Stimulated activated CD8-positive, alpha-beta memory T cell treated with anti-CD3 and anti-CD28 coated beads, Interleukin-7, amount 100 ng/mL, for 4 hours (primary cell): ENCODE measurements at regions not wholly inside any gene's neighbourhood (a gene's known extent, or its start where the extent isn't known, plus 50 kb on each side); places are given as distances from the start of the nearest gene placed in this dataset.
"Not testable (repeated sequence)": the region's sequence is repeated elsewhere in the genome, so short reads cannot be mapped to it uniquely, and the experiment has no call there.

Experiments
- DNase-seq, 2 donors: peaks; one replicate each; pipeline ENCODE4 v3.0.0-alpha.2; 2020; ENCODE audit warnings: low read depth in 2 of 2

- no peak for DNase-seq
Observed at GRCh38 chr2:210860276-210860675, 303.9 kb downstream of the CPS1 start.

- DNase-seq = no peak
Observed at GRCh38 chr2:210861038-210861665, 304.8 kb downstream of the CPS1 start.

DNA sequence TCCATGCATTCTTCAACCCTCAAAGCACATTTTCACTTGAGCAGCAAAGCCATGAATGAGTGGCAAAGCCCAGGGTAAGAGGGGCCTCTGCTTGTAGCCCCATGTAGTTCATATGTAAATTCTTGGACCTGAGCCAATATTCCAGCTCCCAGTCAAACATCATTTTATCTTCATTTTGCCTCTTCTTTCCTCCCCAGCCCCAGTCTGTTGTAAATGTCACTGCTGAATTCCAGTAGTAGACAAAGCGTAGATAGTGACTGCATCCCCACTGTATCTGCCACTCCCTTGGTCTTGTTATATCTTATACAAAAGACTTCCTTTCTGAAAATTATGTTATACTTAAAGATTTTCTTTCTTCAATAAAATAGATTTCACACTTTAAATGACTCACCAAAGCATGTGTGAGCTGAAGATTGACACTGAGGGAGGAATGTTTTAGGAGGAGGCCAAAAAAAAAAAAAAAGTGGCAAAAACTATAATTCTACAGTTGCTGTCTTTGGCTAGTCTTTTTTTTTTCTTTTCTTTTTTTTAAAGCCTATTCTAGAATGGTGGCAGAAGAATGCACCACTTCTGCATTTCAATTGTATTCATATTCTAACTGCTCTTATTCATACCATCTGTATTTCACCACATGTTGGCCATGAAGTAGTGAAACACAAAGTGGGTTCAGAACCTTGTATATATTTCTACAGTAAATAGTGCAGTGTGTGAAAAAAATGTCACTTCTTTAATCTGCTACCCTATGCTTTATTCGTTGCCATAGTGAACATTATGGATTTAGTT is 306.1 kb downstream of the CPS1 start:
- no peak for DNase-seq

DNA sequence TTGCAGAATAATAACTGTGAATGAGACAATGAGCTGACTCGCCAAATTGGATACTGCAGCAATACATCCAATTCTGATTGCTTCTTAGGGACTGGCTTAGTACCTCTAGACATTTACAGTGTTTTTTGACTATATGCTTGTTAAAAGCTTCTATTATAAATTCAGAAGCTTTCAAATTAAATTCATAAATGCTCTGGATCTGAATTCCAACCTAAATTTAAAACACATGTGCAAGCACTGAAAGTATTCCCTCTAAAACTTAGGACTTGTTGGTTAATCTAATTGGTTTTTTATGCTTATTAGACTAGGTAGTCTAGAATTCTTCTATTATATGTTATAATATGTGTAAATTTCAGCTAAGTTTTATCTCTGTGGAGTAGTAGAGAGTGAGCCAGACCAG is 306.9 kb downstream of the CPS1 start:
- no peak for DNase-seq

GRCh38 chr2:210871566-210871965 is 315.2 kb downstream of the CPS1 start:
- not testable (repeated sequence) for DNase-seq

GRCh38 chr2:210873631-210874030 is 317.2 kb downstream of the CPS1 start:
- no peak for DNase-seq

DNA sequence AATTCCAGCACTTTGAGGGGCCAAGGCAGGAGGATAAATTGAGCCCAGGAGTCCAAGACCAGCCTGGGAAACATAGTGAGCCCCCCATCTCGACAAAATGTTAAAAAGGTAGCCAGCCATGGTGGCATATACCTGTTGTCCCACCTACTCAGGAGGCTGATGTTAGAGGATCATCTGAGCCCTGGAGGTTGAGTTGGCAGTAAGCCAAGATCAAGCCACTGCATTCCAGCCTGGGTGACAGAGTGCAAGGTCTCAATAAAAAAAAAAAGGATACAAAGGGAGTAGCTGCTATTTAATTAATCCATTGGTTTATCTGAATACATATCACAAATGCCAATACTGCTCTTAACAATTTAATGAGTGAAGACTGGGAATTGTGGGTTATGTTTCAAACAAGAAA is 327.8 kb downstream of the CPS1 start:
- no peak for DNase-seq

- no peak for DNase-seq
Observed at GRCh38 chr2:210888035-210888434, 331.6 kb downstream of the CPS1 start.

- no peak for DNase-seq
Observed at GRCh38 chr2:210895132-210895531, 338.7 kb downstream of the CPS1 start.

DNA sequence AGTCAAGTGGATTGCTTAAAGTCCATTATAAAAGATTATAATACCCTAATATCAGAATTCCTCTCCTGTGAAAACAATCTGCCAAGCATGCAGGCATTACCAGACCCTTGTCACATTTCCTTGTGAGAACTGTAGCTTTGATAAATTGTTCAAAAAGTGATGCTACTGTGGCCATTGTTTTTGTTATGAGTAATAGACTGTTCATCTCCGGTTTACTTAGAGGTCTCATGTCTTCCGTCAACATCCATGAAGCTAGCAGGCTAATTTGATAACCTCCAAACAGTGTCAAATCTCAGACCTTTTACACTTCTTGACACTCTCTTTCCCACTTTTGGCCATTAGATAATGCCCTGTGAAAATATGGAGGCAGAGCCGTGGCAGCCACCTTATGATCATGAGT is 342.7 kb downstream of the CPS1 start:
- no peak for DNase-seq

DNA sequence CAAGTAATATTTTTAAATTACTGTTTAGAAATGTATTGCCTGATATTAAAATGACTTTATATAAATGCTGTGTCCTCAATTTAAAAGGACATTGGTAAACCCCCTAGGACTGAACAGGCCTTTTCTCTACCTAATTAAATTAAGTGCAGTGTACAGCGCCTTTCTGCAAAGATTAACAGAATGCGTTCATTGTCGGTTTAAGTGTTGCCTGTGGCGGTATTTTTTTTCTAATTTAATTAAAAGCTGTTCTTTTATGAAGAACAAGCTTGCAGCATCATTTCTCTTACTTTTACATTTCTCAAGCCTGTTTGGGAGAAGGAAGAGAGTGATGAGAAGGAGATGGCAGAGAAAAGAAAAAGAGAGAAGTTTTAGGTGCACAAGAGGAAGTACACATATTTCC is 344.9 kb downstream of the CPS1 start:
- no peak for DNase-seq

GRCh38 chr2:210912779-210913178 is 356.4 kb downstream of the CPS1 start:
- DNase-seq = no peak

GRCh38 chr2:210913461-210913860 is 357.1 kb downstream of the CPS1 start:
- DNase-seq = no peak

GRCh38 chr2:210915912-210916311 is 359.5 kb downstream of the CPS1 start:
- DNase-seq = no peak

- no peak for DNase-seq
Observed at GRCh38 chr2:210917465-210917864, 361.1 kb downstream of the CPS1 start.

DNA sequence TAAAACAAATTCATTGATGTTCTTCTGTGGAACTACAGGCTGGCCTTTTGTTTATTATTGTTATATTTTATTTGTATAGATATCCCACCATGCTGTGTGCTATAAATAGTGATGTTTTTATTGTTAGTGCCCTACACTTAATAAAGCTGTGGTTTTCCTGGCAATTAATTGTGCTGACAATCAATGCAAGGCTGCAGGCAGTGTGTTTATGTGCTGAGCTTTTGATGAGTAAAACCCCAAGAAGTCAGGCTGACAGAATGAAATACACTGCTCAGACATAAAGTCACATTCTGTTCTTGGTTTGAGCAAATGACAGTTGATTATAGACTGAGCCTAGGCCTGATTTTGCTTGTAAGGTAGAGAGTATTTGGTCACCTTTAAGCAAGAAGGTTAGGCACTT is 362.7 kb downstream of the CPS1 start:
- no peak for DNase-seq

GRCh38 chr2:210922419-210922818 is 366.0 kb downstream of the CPS1 start:
- DNase-seq = no peak

GRCh38 chr2:210928714-210929113 is 372.3 kb downstream of the CPS1 start:
- no peak for DNase-seq

- DNase-seq = no peak
Observed at GRCh38 chr2:210938228-210938627, 381.8 kb downstream of the CPS1 start.

DNA sequence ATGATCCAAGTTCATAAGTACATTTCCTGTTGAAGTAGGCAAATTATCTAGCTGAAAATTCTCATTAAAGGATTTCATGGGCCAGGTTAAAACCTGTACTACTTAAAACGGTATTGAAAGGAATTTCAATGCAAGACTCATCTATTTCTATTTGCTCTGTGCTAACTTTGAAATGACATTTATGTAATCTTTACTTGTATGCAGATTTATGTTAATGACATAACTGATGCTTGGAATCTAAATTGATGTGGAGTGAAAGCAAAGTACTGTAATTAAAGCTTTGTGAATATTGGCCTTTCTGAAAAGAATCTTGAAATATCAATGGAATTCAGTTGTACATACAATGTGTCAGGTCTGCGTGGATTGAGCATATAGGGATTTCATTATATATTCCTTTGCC is 390.0 kb downstream of the CPS1 start:
- DNase-seq = no peak

DNA sequence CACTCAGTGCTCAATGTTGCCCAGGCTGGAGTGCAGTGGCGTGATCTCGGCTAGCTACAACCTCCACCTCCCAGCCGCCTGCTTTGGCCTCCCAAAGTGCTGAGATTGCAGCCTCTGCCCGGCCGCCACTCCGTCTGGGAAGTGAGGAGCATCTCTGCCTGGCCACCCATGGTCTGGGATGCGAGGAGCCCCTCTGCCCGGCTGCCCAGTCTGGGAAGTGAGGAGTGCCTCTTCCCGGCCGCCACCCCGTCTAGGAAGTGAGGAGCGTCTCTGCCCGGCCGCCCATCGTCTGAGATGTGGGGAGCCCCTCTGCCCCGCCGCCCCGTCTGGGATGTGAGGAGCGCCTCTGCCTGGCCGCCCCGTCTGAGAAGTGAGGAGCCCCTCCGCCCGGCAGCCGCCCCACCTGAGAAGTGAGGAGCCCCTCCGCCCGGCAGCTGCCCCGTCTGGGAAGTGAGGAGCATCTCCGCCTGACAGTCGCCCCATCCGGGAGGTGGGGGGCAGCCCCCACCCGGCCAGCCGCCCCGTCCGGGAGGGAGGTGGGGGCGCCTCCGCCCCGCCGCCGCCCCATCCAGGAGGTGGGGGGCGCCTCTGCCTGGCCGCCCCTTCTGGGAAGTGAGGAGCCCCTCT is 394.1 kb downstream of the CPS1 start:
- not testable (repeated sequence) for DNase-seq

GRCh38 chr2:210954386-210954907 is 398.0 kb downstream of the CPS1 start:
- no peak for DNase-seq

GRCh38 chr2:210955591-210955990 is 399.2 kb downstream of the CPS1 start:
- DNase-seq = no peak
